GM10266 (cell line): ENCODE measurements at regions not wholly inside any gene's neighbourhood (a gene's known extent, or its start where the extent isn't known, plus 50 kb on each side); places are given as distances from the start of the nearest gene placed in this dataset.

Source experiments
- DNase-seq: peaks from one replicate; pipeline ENCODE4 v3.0.0; 2012; ENCODE audit errors: extremely low spot score
- TF ChIP-seq, protein P1 (sequence below): IDR thresholded peaks from 2 replicates; pipeline ENCODE4 v1.5.1; 2012; ENCODE audit warnings: mild to moderate bottlenecking, low read depth; ENCODE audit not compliant: control insufficient read depth, insufficient read depth; ENCODE audit errors: missing control alignments

GRCh38 chr19:31517224-31518180 is 168.3 kb upstream of the TSHZ3 start:
- TF ChIP-seq, protein P1, sequence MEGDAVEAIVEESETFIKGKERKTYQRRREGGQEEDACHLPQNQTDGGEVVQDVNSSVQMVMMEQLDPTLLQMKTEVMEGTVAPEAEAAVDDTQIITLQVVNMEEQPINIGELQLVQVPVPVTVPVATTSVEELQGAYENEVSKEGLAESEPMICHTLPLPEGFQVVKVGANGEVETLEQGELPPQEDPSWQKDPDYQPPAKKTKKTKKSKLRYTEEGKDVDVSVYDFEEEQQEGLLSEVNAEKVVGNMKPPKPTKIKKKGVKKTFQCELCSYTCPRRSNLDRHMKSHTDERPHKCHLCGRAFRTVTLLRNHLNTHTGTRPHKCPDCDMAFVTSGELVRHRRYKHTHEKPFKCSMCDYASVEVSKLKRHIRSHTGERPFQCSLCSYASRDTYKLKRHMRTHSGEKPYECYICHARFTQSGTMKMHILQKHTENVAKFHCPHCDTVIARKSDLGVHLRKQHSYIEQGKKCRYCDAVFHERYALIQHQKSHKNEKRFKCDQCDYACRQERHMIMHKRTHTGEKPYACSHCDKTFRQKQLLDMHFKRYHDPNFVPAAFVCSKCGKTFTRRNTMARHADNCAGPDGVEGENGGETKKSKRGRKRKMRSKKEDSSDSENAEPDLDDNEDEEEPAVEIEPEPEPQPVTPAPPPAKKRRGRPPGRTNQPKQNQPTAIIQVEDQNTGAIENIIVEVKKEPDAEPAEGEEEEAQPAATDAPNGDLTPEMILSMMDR = no peak
- DNase-seq = no peak

DNA sequence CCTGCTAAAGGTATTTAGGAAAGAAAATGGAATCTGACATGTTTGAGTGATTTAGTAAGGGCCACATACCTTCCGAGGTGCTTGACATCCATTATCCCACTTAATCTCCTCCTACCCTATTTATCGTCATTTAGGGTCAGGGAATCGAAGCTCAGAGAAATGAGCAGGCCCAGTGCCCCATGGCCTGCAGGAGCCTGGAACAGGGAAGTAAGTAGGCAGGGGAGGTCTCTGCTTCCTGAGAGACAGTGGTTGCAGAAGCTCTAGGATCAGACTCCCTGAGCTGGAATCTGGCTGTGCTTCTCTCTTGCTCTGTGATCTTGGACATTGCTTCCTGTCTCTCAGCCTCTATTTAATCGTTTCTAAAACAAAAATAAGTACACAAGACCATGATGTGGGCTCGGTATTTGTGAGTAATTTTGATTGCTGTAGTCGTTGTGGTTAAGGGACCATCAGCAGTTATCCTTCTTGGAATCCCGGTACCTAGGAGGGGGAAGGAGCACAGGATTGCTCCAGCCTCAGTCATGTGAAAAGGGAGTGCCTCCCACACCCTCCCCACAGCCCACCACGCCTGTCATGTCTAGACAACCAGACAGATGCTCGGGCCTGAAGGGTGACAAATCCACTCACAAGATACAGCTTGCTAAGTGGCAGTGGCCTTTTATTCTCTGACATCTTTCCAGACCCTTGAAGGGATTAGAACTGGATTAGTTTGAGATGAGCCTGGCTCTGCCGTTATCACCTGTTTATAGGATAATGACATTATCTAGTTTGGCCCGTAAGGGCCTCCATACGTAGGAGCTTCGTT is 169.2 kb upstream of the TSHZ3 start:
- DNase-seq = no peak
- TF ChIP-seq, protein P1 = no peak

GRCh38 chr19:31519256-31519655 is 170.0 kb upstream of the TSHZ3 start:
- TF ChIP-seq, protein P1 = no peak
- DNase-seq = no peak

- TF ChIP-seq, protein P1 = no peak
- DNase-seq = no peak
Measured at GRCh38 chr19:31519908-31520307, 170.7 kb upstream of the TSHZ3 start.

GRCh38 chr19:31520633-31521032 is 171.4 kb upstream of the TSHZ3 start:
- TF ChIP-seq, protein P1 = no peak
- DNase-seq = no peak

DNA sequence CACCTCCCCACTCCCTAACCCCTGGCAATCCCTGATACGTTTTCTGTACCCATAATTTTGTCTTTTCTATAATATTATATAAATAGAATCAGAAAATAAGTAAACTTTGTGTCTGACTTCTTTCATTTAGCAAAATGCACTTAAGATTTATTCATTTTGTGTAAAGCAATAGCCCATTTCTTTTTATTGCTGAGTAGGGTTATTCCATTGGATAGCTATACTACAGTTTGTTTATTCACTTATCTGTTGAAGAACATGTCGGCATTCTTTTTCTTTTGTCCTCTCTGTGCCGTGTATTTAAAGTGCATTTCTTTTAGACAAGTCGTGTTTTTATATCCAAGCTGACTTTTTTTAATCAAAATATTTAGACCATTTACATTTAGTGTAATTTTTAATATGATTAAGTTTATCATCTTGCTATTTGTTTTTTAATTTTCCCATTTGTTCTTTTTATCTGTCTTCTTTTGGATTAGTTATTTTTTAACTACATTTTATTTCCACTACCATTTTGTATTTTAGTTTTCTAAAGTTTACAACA is 176.4 kb upstream of the TSHZ3 start:
- TF ChIP-seq, protein P1 = no peak
- DNase-seq = no peak
